Activated effector memory CD4-positive, alpha-beta T cell treated with anti-CD3 and anti-CD28 coated beads, Interleukin-2, amount 50 U/mL, for 16 hours (primary cell): ENCODE measurements at regions not wholly inside any gene's neighbourhood (a gene's known extent, or its start where the extent isn't known, plus 50 kb on each side); places are given as distances from the start of the nearest gene placed in this dataset.
"Not testable (repeated sequence)": the region's sequence is repeated elsewhere in the genome, so short reads cannot be mapped to it uniquely, and the experiment has no call there.

Source experiments
- DNase-seq: peaks from one replicate; pipeline ENCODE4 v3.0.0-alpha.2; 2020

DNA sequence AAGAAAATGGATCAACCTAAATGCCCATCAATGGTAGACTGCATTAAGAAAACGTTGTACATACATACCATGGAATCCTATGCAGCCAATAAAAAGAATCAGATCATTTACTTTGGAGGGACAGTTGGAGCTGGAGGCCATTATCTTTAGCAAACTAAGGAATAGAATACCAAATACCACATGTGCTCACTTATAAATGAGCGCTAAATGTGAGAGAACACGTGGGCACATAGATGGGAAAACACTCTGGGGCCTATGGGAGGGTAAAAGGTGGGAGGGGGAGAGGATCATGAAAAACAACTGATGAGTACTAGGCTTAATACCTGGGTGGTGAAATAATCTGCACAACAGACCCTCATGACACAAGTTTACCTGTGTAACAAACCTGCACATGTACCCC lies 1729.9 kb upstream of the PCDH10 start:
- DNase-seq: no peak

- no peak for DNase-seq
Measured at GRCh38 chr4:131426023-131426758, 1722.9 kb upstream of the PCDH10 start.

GRCh38 chr4:131427000-131427399 lies 1722.1 kb upstream of the PCDH10 start:
- no peak for DNase-seq

DNA sequence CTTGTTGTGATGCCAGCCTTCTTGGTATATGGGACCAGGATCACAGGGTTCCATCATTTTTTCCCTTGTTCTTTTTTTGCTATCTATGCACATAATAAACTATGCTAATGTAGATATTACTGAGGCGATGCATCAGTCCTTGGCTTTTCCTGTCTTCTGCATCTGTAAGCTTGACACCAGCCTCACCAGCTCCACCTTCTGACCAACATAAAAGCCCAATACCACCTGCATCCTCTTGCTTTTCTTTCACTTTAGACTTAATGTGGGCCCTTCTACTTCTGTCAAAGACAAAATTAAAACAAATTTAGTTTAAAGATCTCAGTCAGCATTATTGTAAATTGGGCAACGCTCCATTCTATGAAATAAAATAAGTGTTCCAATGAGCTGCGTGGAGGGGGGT lies 1718.8 kb upstream of the PCDH10 start:
- no peak for DNase-seq

DNA sequence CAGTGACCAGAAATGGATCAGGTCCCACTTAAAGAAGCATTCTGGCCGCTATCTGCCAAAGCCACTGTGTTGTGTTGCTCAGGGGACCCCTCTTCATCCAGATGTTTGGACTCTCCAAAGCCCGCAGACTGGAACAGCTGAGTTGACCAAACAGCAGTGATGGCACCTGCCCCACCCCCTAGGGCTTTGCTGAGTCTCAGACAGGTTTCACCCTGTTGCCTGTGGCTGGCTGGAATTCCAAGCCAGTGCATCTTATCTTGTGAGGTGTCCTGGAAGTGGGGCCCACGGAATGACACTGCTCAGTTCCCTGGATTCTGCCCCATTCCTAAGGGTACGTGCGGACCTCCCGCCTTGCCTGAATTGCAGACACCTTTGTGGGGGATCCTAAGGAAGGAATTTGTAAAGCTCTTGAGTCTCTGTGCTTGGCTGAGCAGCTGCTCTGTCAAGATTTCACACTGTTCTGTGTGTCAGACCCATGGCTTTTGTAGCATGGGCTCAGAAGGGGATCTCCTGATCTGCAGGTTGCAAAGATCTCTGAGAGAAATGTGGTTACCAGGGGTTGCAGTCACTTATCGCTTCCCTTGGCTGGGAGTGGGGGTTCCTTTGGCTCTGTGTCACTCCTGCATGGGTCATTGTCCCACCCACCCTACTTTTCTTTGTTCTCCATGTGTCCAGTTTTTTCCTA lies 1707.9 kb upstream of the PCDH10 start:
- DNase-seq: no peak

GRCh38 chr4:131447883-131448282 lies 1701.2 kb upstream of the PCDH10 start:
- no peak for DNase-seq

DNA sequence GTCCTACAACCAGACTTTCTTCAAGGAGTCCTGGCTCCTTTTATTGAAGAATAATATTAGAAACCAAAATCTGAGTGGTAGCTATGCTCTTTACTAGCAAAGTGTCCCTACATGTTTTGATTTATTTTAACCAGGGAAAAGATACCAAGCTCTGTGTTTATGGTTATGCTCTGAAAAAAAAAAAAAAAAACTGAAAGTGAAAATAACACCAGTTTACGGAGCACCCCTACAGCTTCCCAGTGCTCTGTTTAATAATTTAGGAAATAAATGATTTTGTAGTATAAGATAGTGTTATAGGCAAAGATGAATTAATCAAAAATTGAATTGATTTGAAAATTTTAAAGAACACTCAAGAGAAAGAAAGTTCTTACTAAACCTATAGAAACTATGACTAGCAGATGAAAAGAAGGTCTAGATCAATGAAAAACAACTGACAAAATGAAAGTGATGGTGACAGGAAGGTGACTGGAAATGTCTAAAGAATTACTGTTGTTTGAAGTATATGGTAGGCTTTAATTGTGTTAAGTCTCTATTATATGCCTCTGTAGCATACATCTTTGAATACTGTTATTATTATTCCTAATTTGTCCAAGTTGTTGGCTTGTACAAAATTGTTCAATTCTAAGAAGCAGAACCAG lies 1698.4 kb upstream of the PCDH10 start:
- DNase-seq: no peak

GRCh38 chr4:131459430-131460101 lies 1689.5 kb upstream of the PCDH10 start:
- no peak for DNase-seq

- no peak for DNase-seq
Measured at GRCh38 chr4:131470360-131470759, 1678.7 kb upstream of the PCDH10 start.

GRCh38 chr4:131488772-131489171 lies 1660.3 kb upstream of the PCDH10 start:
- DNase-seq: no peak

DNA sequence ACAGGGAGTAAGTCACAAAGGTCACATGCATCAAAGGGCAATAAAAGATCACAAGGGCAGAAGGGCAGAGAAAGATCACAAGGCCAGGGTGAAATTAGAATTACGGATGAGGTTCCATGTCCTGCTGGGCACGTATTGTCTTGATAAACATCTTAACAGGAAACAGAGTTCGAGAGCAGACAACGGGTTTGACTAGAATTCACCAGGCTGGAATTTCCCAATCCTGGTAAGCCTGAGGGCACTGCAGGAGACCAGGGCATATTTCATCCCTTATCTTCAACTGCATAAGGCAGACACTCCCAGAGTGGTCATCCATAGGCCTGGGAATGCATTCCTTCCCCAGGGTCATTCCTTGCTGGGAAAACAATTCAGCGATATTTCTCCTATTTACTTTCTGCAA lies 1652.9 kb upstream of the PCDH10 start:
- not testable (repeated sequence) for DNase-seq

GRCh38 chr4:131499141-131499873 lies 1649.8 kb upstream of the PCDH10 start:
- no peak for DNase-seq

GRCh38 chr4:131509521-131509920 lies 1639.6 kb upstream of the PCDH10 start:
- DNase-seq: no peak

DNA sequence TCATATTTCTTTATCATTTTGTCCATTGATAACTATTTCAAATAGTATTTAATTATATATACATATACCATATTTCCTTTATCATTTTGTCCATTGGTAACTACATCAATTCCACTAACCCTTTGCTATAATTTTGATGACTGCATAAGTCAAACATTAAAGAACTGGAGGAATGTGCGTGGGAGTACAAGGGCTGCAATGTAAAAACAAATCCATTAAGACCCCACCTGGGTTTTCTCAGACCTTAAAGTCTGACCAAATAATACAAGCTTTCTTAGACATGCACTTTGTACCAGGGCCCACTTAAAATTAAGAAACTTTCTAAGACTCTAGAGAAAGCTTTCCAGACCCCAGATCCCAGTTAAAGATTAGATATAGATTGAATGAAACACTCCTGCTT lies 1622.4 kb upstream of the PCDH10 start:
- DNase-seq: no peak

DNA sequence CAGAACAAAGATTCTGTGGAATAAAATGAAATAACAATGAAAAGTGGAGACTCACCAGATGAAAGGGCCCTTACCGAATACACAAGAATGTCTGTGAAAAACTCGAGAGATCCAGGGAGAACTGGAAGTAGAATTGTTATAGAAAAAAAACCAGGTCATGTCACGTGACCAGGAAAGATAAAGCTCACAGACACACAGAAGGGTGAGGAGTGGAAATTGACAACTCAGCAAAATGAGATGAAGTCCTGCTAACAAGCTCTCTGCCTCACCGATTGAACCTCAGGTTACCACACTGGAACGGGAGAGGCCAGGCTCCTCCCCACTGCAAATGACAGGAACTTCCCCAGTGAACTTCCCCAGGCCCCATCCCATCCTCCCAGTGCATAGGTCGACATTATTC lies 1618.0 kb upstream of the PCDH10 start:
- DNase-seq: no peak

DNA sequence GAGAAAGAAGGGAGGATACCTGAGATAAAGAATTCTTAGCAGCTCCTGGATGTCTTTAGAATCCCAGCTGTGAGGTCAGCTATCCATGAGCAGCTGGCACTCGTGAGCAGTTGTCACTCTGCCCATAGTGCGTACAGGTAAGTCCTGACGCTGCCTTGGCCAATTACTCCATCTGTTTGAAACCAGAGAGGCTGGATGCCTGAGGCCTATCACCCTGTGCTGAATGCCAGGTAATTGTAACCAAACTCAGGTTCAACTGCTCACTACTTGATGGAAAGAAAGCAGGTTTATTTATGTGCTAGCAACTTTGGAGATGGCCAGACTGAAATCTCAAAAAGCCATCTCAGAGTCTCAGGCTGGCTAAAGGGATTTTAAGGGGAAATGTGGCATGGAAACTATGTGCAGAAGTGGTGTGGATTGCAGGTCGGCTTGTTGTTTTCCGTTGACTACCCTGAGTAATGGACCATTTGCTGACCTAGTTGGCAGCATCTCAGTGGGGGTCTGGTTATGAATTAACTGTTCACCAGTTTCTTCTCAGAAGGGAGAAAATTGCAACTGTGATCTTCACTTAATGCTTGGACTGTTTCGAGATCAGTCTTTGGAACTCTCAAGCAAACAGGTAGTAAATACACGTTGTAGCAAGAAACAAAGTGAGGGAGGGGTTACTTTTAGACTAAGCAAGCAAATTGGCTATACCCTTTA lies 1614.0 kb upstream of the PCDH10 start:
- no peak for DNase-seq

GRCh38 chr4:131540256-131540655 lies 1608.8 kb upstream of the PCDH10 start:
- no peak for DNase-seq

GRCh38 chr4:131547506-131547981 lies 1601.5 kb upstream of the PCDH10 start:
- DNase-seq: no peak

- DNase-seq: no peak
Measured at GRCh38 chr4:131551306-131551705, 1597.8 kb upstream of the PCDH10 start.

GRCh38 chr4:131566026-131566425 lies 1583.1 kb upstream of the PCDH10 start:
- no peak for DNase-seq

GRCh38 chr4:131584587-131584986 lies 1564.5 kb upstream of the PCDH10 start:
- DNase-seq: no peak

- no peak for DNase-seq
Measured at GRCh38 chr4:131595140-131595539, 1554.0 kb upstream of the PCDH10 start.
